Activated CD4-positive, alpha-beta T cell treated with anti-CD3 and anti-CD28 coated beads for 1 hour (primary cell): ENCODE measurements at regions not wholly inside any gene's neighbourhood (a gene's known extent, or its start where the extent isn't known, plus 50 kb on each side); places are given as distances from the start of the nearest gene placed in this dataset.

Source experiments
- DNase-seq: peaks from one replicate; pipeline ENCODE4 v3.0.0-alpha.2; 2020

GRCh38 chr11:70486731-70487130 lies 88.4 kb downstream of the CTTN start:
- DNase-seq, result no peak

- no peak for DNase-seq
Observed at GRCh38 chr11:70487160-70487559, 88.8 kb downstream of the CTTN start.

GRCh38 chr11:70487756-70488155 lies 89.4 kb downstream of the CTTN start:
- no peak for DNase-seq

- DNase-seq, result no peak
Observed at GRCh38 chr11:70488171-70488703, 89.9 kb downstream of the CTTN start.

GRCh38 chr11:70489276-70489675 lies 90.9 kb downstream of the CTTN start:
- no peak for DNase-seq

GRCh38 chr11:70490208-70490607 lies 91.9 kb downstream of the CTTN start:
- DNase-seq, result no peak

GRCh38 chr11:70490723-70491558 lies 92.6 kb downstream of the CTTN start:
- DNase-seq, result no peak

GRCh38 chr11:70491696-70492472 lies 93.6 kb downstream of the CTTN start:
- no peak for DNase-seq

- no peak for DNase-seq
Observed at GRCh38 chr11:70493089-70493474, 94.8 kb downstream of the CTTN start.

- DNase-seq, result no peak
Observed at GRCh38 chr11:70493891-70494290, 95.6 kb downstream of the CTTN start.

GRCh38 chr11:70494559-70495350 lies 96.4 kb downstream of the CTTN start:
- no peak for DNase-seq

- no peak for DNase-seq
Observed at GRCh38 chr11:70495351-70496310, 97.3 kb downstream of the CTTN start.

GRCh38 chr11:70496591-70497535 lies 98.5 kb downstream of the CTTN start:
- no peak for DNase-seq

GRCh38 chr11:70497536-70498075 lies 99.3 kb downstream of the CTTN start:
- no peak for DNase-seq

- DNase-seq, result no peak
Observed at GRCh38 chr11:70498171-70498571, 99.8 kb downstream of the CTTN start.

- no peak for DNase-seq
Observed at GRCh38 chr11:70498976-70499801, 100.9 kb downstream of the CTTN start.

- no peak for DNase-seq
Observed at GRCh38 chr11:70500076-70500847, 101.9 kb downstream of the CTTN start.

GRCh38 chr11:70501051-70501901 lies 102.9 kb downstream of the CTTN start:
- DNase-seq, result no peak
